ENCODE measurements at regions not wholly inside any gene's neighbourhood (a gene's known extent, or its start where the extent isn't known, plus 50 kb on each side); places are given as distances from the start of the nearest gene placed in this dataset.

- TF ChIP-seq ELF4 (IDR thresholded peaks at IDR 0.05) (no peak), ARNT (IDR thresholded peaks at IDR 0.05) (no peak), BHLHE40 (IDR thresholded peaks at IDR 0.05; ENCODE audit: borderline replicate concordance) (no peak), FOXM1 (IDR thresholded peaks at IDR 0.05; ENCODE audit: borderline replicate concordance) (no peak), SP1 (IDR thresholded peaks at IDR 0.05) (no peak)
These were observed 78.2 kb upstream of the TBX18 start for GRCh38 chr6:84842525-84843166.

Data from HEK293T (cell line).